NCI-H2196 (cell line): ENCODE measurements at regions not wholly inside any gene's neighbourhood (a gene's known extent, or its start where the extent isn't known, plus 50 kb on each side); places are given as distances from the start of the nearest gene placed in this dataset.

Source experiments
- DNase-seq: peaks from one replicate; lab custom pipeline; 2025; ENCODE audit not compliant: unreplicated experiment; lab: John Stamatoyannopoulos, UW

- DNase-seq = no peak
These were observed 141.7 kb upstream of the TMEM72 start for GRCh38 chr10:44769450-44769849.

GRCh38 chr10:44771233-44771995, 139.7 kb upstream of the TMEM72 start:
- no peak for DNase-seq

- no peak for DNase-seq
These were observed 137.6 kb upstream of the TMEM72 start for GRCh38 chr10:44773565-44773964.

DNA sequence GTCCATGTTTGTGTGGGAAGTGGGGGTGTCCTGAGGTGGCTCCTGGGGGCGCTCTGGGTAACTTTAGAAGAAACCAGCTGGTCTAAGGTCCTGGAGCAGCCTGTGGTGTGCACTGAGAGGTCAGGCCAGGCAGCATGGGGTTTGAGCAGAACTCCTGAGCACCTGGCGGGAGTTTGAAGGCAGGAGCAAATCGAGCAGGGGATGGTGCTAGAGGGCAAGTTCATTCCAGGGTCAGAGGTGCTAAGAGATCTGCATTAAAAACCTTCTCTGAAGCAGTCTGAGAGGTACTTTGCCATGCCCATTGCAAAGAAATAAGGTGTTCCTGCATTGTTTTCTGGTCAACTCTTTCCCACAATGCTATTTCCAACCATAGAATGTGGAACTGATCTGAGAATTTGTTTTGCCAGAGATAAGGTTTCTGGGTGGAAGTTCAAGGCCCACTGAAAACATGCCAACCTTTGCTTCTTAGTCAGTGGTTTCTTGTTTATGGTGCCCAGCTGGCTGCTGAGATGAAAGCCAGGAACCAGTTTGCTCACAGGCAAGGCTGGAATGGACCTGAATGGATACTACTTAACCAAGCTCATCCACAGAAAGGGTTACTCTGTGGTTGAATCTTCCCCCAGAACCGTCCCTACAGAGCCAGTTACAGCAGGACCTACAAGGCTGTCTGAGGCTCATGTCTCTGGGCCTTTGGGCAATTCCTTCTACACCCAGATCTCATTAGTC, 136.3 kb upstream of the TMEM72 start:
- DNase-seq = no peak

DNA sequence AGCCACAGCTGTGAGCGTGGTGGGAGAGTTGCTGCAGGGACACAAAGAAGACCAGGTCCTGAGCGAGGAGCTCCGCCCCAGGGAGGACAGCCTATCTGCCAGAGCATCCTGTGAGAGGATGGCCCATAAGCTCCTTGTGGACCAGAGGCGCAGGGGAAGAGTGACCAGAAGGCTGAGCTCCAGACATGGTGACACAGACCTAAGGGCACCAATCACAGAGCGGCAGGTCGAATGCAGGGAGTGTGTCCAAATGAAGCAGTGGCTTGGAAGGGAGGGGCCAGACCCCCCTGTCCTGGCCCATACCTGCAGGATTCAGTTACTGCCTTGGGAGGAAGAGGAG, 135.8 kb upstream of the TMEM72 start:
- no peak for DNase-seq

GRCh38 chr10:44776181-44776580, 135.0 kb upstream of the TMEM72 start:
- DNase-seq = no peak

GRCh38 chr10:44779511-44779910, 131.6 kb upstream of the TMEM72 start:
- DNase-seq = no peak

- no peak for DNase-seq
These were observed 130.7 kb upstream of the TMEM72 start for GRCh38 chr10:44780426-44780825.

DNA sequence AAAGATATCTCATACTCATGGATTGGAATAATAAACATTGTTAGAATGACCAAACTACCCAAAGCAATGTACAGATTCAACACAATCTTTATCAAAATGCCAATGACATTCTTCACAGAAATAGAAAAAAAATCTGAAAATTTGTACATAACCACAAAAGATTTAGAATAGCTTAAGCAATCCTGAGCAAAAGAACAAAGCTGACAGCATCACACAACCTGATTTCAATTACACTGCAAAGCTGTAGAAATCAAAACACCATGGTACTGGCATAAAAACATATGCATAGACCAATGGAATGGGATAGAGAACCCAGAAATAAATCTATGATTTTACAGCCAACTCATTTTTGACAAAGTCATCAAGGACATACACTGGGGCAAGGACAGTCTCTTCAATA, 130.0 kb upstream of the TMEM72 start:
- no peak for DNase-seq

DNA sequence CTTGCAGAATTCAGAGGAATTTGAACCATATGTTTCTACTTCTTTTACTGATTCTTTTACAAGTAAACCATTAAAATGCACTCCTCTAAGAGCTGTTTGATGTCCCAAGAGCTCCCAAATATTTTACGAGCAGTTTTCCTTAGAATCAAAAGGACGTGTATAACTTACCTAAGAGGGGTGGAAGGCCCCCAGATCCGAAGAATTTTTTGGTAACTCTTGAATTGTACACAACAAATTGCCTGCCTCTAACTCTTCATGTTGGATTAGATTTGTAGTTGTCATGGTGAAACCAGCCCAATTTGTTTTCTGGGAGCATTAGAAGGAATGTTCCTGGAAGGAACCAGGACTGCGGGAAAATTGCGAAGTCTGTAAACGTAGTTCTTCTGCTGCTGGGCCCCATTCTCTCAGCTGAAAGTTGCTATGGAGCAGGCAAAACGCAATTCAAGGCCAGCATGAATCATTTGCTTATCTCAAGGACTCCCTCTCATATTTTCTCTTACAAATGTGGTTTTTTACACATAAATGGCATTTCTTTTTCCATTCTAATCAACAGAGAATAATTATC, 124.8 kb upstream of the TMEM72 start:
- no peak for DNase-seq

DNA sequence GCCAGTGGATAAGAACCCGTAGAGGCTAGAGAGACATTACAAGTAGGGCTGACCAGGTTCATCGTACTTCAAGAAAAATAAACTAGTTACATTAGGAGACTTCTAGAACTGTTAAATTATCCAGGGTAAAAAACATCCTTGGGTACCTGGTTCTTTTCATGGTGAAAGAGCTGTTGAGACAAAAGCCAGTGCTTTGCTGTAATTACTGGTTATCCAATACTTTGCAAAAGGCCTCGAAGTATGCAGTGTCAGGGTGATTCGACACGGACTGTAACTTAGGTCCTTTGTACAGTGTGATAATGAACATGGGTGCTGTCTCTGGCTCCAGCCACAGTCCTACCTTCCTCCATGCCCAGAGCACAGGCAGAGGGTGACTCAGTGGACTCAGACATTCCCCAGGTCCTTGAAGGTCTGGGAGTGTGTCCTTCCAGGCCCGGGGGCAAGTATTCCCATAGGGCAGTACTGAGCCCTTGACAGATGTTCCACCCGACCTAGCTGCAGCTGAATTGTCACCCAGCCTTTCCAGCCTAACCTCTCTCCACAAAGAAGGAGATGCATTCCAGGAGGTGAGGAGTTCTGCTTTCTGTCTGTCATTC, 123.6 kb upstream of the TMEM72 start:
- DNase-seq = no peak

DNA sequence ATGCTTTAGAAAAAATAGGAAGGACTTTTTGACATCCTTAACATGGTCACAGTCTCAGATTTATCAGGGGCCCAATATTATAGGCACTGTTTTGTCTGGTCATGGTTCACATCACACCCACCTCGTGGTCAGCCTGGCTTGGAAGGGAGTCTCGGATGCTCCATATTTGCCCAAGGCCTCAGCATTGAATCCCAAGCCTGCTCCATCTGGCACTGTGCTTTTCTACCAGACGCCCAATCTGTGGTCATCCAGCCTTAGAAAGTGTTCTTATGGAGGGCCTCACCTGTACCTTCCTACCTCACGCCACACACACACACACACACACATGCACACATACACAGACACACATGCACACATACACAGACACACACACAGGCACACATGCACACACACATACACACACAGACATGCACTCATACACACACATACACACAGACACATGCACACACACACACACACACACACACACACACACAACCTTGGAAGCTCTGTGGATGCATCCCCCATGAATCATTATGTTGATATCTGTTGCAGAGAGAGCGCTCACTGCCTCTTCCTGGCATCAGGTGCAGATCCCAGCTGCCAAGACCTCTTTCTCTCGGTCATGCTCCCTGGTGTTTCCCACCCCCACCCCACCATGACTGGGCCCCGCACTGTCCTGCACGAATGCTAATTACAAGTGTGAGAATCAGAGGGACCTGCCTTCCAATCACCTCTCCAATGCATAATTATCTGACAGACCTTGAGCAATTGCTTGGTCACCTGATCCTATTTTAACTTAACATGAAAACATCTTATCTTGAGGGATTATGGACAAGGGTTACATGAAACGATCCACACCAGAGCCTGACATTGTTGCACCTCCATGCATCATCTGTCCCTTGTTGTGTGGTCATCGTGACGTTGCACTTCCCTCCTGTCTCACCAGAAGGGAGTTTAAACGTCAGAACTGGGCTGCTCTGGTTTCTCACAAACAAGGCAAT, 122.7 kb upstream of the TMEM72 start:
- no peak for DNase-seq

- DNase-seq = no peak
These were observed 118.9 kb upstream of the TMEM72 start for GRCh38 chr10:44792119-44792775.

DNA sequence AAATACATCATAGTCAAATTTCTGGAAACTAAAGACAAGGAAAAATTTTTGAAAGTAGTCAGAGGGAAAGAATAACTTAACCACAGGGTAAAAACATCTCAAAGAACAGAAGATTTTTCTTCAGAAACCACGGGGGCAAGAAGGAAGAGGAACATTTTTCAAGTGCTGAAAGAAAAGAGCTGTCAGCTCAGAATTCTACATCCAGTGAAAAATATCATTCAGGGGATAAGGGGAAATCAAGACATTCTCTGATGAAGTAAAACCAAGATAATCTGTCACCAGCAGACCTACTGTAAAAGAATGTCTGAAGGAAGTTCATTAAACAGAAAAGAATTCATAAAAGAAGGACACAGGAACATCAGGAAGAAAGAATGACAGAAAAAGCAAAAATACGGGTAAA, 111.2 kb upstream of the TMEM72 start:
- no peak for DNase-seq

DNA sequence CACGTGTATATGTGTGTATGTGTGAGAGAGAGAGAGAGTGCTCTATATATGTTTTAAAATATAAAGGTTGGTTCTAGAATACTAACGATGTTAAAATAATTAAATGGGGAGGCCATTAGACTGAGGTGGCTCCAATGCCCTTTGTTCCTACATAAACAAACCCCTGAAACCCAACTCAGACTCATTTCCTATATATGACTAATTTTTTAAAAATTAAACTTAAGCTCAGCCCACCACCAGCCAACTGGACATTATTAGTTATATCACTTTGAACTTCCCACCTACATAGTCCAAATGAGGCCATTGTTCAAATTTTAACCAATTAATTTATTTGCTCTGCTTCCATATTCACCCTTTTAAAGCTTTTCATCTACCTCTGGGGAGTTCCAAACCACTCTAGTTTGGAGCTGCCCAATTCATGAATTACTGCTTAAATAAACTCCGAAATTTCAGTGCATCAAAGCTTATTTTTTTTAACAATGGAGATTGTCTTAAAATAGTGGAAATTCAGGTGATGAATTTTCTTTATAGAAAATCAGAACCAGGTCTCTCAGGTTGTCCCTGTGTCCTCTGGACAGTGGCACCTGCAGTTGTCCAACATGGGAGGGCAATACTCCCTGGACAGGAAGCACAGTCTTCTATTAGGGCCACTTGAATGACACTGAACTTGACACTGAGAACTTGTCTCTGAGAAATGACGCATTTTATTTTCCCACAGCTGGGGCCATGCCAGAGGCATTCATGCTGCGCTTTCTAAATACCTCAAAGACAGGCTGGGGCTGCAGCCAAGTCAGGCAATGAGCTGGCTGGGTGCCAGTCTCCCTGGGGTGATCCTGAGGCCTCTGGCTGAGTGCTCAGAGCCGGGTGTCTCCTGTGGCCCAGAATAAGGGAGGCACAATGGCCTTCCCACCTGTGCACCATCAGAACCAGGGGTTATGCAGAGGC, 109.5 kb upstream of the TMEM72 start:
- DNase-seq = peak; percentile 85

DNA sequence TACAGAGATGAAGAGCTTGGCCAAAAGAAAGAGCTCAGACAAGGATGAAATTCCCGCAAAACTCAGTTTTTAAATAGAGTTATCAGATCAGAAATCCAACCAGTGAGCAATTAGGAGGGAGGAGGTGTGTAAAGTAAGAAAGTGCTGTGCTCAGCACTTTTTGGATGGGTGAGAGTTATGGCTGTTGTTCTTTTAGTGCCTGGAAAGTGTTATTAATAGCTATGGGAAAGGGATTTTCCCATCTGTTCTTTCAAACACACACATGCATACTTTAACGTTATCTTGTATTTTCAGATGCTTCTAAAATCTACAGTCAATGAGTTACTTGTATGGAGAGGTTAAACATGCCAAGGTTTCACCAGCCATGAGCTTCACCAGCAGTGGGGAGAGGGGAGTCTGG, 107.3 kb upstream of the TMEM72 start:
- DNase-seq = no peak

DNA sequence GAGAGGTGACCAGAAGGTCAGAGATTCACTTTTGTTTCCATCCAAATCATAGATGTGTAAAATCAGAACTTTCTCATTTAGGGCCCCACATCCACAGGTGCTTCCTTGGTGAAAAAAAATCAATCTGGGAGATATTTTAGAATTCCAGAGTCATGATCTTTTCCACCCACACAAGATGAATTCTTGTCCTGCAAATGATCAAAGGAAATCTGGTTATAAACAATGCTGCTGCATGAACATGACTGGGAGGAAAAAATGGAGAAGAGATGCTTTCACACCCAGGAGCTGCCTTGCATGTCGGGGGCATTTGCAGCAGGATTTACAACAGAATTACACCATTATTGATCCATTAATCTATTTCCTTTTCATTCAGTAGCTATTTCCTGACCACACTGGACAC, 106.5 kb upstream of the TMEM72 start:
- no peak for DNase-seq

DNA sequence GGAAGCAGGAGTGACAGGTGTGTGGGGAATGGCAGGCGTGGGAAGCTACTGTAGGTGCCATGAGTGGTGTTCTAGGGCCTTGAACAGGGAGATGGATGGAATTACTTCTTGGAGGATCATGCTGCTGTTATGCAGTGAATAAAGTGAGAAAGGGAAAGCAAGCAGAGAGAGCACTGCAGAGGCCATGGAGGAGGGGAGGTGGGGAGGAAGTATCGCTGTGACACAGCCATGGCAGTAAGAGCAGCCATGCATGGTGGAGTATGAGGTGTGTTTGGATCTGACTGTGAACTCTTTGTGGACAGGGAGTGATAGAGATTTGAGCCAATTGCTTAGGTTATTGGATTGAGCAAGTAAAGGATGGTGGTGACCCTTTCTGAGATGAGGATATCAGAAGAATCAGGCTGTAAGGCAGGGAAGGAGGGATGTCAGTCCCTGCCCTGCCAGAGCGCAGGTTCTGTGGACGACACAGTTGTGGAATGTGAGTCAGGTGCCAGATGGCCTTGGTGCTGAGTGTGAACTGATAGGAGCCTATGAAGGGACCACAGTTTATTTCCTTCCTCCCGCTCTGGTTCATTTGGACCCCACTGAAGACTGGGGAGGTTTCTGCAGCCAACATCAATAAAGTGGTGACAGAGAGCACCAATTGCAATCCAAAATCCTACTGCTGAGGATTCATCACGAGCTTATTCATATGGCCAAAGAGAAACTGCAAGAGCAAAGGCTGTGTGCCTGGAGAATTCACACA, 105.5 kb upstream of the TMEM72 start:
- no peak for DNase-seq

DNA sequence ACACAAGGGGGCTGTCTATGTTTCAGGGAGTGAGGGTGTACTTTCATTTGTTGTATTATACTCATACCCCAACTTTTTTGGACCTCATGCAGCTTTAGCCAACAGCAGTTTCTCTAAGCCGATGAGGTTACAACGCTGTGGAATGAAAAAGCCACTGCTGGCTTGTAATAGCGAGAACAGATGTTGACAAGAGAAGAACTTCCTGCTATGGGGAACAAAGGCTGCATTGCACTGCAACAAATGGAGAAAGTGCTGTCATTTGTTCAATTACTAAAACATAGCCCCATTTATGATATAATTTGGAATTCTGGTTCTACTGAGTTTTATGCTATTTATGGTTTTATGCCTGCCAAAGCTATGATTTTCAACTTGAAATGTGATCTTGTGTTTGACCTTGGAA, 104.2 kb upstream of the TMEM72 start:
- DNase-seq = no peak
